ENCODE measurements at regions not wholly inside any gene's neighbourhood (a gene's known extent, or its start where the extent isn't known, plus 50 kb on each side); places are given as distances from the start of the nearest gene placed in this dataset.

DNA sequence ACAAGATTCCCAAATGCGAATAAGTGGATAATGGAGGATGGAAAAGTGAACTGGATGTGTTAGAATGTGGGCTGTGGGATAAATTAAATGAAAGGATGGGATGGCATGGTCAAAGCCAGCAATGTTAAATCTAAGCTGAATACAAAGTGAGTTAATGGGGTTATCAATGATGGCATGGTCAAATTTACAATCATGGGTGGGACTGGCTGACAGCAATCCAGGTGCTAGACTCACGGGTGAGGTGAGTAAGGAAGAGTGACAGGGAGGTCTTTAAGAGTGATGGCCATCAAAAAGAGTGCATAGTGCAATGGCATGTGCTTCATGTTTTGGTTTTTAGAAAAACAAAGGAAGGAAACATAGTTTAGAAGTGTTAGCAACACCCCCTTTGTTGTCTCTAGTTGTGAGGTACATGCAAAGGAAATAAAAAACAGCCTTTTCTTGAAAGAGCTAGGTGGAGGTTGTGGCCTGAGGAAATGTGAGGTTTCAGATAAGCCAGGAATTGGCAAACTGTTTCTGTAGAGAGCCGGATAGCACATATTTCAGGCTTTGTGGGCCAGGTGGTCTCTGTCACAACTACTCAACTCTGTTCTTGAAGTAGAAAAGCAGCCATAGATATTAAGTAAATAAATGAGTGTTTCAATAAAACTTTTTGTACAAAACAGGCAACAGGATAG lies 328.7 kb downstream of the RPL10L start:
- no peak for ATAC-seq
- TF ChIP-seq, protein P1, sequence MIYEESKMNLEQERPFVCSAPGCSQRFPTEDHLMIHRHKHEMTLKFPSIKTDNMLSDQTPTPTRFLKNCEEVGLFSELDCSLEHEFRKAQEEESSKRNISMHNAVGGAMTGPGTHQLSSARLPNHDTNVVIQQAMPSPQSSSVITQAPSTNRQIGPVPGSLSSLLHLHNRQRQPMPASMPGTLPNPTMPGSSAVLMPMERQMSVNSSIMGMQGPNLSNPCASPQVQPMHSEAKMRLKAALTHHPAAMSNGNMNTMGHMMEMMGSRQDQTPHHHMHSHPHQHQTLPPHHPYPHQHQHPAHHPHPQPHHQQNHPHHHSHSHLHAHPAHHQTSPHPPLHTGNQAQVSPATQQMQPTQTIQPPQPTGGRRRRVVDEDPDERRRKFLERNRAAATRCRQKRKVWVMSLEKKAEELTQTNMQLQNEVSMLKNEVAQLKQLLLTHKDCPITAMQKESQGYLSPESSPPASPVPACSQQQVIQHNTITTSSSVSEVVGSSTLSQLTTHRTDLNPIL (CRISPR knock-in tag; IDR thresholded peaks at IDR 0.05; ENCODE audit: low read depth): no peak
- TF ChIP-seq, protein P2, sequence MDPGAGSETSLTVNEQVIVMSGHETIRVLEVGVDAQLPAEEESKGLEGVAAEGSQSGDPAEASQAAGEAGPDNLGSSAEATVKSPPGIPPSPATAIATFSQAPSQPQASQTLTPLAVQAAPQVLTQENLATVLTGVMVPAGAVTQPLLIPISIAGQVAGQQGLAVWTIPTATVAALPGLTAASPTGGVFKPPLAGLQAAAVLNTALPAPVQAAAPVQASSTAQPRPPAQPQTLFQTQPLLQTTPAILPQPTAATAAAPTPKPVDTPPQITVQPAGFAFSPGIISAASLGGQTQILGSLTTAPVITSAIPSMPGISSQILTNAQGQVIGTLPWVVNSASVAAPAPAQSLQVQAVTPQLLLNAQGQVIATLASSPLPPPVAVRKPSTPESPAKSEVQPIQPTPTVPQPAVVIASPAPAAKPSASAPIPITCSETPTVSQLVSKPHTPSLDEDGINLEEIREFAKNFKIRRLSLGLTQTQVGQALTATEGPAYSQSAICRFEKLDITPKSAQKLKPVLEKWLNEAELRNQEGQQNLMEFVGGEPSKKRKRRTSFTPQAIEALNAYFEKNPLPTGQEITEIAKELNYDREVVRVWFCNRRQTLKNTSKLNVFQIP (CRISPR knock-in tag; IDR thresholded peaks at IDR 0.05; ENCODE audit: borderline replicate concordance, low read depth): no peak
- TF ChIP-seq, protein P3, sequence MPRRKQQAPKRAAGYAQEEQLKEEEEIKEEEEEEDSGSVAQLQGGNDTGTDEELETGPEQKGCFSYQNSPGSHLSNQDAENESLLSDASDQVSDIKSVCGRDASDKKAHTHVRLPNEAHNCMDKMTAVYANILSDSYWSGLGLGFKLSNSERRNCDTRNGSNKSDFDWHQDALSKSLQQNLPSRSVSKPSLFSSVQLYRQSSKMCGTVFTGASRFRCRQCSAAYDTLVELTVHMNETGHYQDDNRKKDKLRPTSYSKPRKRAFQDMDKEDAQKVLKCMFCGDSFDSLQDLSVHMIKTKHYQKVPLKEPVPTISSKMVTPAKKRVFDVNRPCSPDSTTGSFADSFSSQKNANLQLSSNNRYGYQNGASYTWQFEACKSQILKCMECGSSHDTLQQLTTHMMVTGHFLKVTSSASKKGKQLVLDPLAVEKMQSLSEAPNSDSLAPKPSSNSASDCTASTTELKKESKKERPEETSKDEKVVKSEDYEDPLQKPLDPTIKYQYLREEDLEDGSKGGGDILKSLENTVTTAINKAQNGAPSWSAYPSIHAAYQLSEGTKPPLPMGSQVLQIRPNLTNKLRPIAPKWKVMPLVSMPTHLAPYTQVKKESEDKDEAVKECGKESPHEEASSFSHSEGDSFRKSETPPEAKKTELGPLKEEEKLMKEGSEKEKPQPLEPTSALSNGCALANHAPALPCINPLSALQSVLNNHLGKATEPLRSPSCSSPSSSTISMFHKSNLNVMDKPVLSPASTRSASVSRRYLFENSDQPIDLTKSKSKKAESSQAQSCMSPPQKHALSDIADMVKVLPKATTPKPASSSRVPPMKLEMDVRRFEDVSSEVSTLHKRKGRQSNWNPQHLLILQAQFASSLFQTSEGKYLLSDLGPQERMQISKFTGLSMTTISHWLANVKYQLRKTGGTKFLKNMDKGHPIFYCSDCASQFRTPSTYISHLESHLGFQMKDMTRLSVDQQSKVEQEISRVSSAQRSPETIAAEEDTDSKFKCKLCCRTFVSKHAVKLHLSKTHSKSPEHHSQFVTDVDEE (CRISPR knock-in tag; IDR thresholded peaks at IDR 0.05): no peak
- no peak for TF ChIP-seq SNAI2 (CRISPR knock-in tag; IDR thresholded peaks at IDR 0.05)
- TF ChIP-seq, protein P4, sequence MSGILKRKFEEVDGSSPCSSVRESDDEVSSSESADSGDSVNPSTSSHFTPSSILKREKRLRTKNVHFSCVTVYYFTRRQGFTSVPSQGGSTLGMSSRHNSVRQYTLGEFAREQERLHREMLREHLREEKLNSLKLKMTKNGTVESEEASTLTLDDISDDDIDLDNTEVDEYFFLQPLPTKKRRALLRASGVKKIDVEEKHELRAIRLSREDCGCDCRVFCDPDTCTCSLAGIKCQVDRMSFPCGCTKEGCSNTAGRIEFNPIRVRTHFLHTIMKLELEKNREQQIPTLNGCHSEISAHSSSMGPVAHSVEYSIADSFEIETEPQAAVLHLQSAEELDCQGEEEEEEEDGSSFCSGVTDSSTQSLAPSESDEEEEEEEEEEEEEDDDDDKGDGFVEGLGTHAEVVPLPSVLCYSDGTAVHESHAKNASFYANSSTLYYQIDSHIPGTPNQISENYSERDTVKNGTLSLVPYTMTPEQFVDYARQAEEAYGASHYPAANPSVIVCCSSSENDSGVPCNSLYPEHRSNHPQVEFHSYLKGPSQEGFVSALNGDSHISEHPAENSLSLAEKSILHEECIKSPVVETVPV (CRISPR knock-in tag; IDR thresholded peaks at IDR 0.05): no peak
- TF ChIP-seq, protein P5, sequence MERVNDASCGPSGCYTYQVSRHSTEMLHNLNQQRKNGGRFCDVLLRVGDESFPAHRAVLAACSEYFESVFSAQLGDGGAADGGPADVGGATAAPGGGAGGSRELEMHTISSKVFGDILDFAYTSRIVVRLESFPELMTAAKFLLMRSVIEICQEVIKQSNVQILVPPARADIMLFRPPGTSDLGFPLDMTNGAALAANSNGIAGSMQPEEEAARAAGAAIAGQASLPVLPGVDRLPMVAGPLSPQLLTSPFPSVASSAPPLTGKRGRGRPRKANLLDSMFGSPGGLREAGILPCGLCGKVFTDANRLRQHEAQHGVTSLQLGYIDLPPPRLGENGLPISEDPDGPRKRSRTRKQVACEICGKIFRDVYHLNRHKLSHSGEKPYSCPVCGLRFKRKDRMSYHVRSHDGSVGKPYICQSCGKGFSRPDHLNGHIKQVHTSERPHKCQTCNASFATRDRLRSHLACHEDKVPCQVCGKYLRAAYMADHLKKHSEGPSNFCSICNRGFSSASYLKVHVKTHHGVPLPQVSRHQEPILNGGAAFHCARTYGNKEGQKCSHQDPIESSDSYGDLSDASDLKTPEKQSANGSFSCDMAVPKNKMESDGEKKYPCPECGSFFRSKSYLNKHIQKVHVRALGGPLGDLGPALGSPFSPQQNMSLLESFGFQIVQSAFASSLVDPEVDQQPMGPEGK (CRISPR knock-in tag; IDR thresholded peaks at IDR 0.05; ENCODE audit: borderline replicate concordance): no peak
- no peak for TF ChIP-seq ZNF8 (CRISPR knock-in tag; IDR thresholded peaks at IDR 0.05)
- no peak for TF ChIP-seq ZFP30 (CRISPR knock-in tag; IDR thresholded peaks at IDR 0.05)

DNA sequence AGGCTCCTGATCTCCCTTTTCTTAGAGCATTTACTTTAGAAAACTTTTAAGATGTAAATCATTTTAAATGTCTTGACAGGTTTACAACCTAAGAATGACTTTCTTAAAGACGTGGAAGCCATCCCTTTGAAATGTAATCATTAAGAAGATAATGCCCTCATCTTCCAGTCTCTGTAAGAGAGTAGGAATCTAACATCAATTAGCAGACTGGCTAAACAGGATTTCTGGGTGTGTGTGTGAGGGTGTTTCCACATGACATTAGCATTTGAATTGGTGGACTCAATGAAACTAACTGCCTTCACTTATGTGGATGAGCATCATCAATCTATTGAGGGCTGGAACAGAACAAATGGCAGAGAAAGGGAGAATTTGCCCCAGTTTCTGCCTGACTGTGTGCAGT lies 329.5 kb downstream of the RPL10L start:
- TF ChIP-seq ZFP3 (CRISPR knock-in tag; IDR thresholded peaks at IDR 0.05) (no peak), ZC3H10 (CRISPR knock-in tag; IDR thresholded peaks at IDR 0.05) (no peak), ZNF565 (CRISPR knock-in tag; conservative IDR thresholded peaks at IDR 0.05; ENCODE audit: low read depth) (no peak), ISL1 (CRISPR knock-in tag; IDR thresholded peaks at IDR 0.05) (no peak), TOX (CRISPR knock-in tag; IDR thresholded peaks at IDR 0.05; ENCODE audit: borderline replicate concordance) (no peak), ZFP30 (CRISPR knock-in tag; IDR thresholded peaks at IDR 0.05) (no peak), GLIS3 (CRISPR knock-in tag; IDR thresholded peaks at IDR 0.05) (no peak), ESRRG (CRISPR knock-in tag; IDR thresholded peaks at IDR 0.05) (no peak), PPARA (CRISPR knock-in tag; IDR thresholded peaks at IDR 0.05; ENCODE audit: borderline replicate concordance) (no peak)
- TF ChIP-seq, protein P2 (CRISPR knock-in tag; IDR thresholded peaks at IDR 0.05; ENCODE audit: borderline replicate concordance, low read depth): no peak
- TF ChIP-seq, protein P5 (CRISPR knock-in tag; IDR thresholded peaks at IDR 0.05; ENCODE audit: borderline replicate concordance): no peak
- no peak for ATAC-seq

Measured in SK-N-SH treated with all-trans-retinoic acid at 6 μM for 48 hours (cell line).